Smooth muscle cell (in vitro differentiated cells): ENCODE measurements at regions not wholly inside any gene's neighbourhood (a gene's known extent, or its start where the extent isn't known, plus 50 kb on each side); places are given as distances from the start of the nearest gene placed in this dataset.

ENCODE experiments used
- DNase-seq: peaks from one replicate; lab custom pipeline; 2025; ENCODE audit not compliant: unreplicated experiment; lab: John Stamatoyannopoulos, UW
- H2AFZ ChIP-seq: fragments of 200-600 bp; sonication (generic); 2 replicates; pipeline ENCODE4 v1.6.0; 2016; ENCODE audit warnings: antibody characterized with exemption, low read depth, mild to moderate bottlenecking
- H3F3A ChIP-seq: fragments of 200-600 bp; sonication (generic); 2 replicates; pipeline ENCODE4 v1.6.0; 2017; ENCODE audit warnings: antibody characterized with exemption, low read depth
- H3K27ac ChIP-seq: fragments of 200-600 bp; sonication (generic); 2 replicates; pipeline ENCODE4 v1.5.1; 2016; ENCODE audit warnings: low read depth, mild to moderate bottlenecking
- H3K27me3 ChIP-seq: fragments of 200-600 bp; sonication (generic); 2 replicates; pipeline ENCODE4 v1.6.1; 2016; ENCODE audit warnings: low read depth, mild to moderate bottlenecking
- H3K36me3 ChIP-seq: fragments of 200-600 bp; sonication (generic); 2 replicates; pipeline ENCODE4 v1.5.1; 2016; ENCODE audit warnings: low read depth
- H3K4me1 ChIP-seq: fragments of 200-600 bp; sonication (generic); 2 replicates; pipeline ENCODE4 v1.5.1; 2016; ENCODE audit warnings: low read depth
- H3K4me2 ChIP-seq: fragments of 200-600 bp; sonication (generic); 2 replicates; pipeline ENCODE4 v1.6.0; 2016; ENCODE audit warnings: mild to moderate bottlenecking
- H3K4me3 ChIP-seq: fragments of 200-600 bp; sonication (generic); 2 replicates; pipeline ENCODE4 v1.5.1; 2016; ENCODE audit warnings: mild to moderate bottlenecking
- H3K79me2 ChIP-seq: fragments of 200-600 bp; sonication (generic); 2 replicates; pipeline ENCODE4 v1.6.0; 2016; ENCODE audit warnings: low read depth, mild to moderate bottlenecking
- H3K9ac ChIP-seq: fragments of 200-600 bp; sonication (generic); 2 replicates; pipeline ENCODE4 v1.6.0; 2016; ENCODE audit warnings: low read depth
- H3K9me3 ChIP-seq: fragments of 200-600 bp; sonication (generic); replicated peaks from 2 replicates; pipeline ENCODE4 v1.5.1; 2016; ENCODE audit warnings: low read depth
- H4K20me1 ChIP-seq: fragments of 200-600 bp; sonication (generic); 2 replicates; pipeline ENCODE4 v1.6.0; 2016; ENCODE audit warnings: low read depth
- WGBS: methylation state at CpG from one replicate; pipeline ENCODE4 v1.1.7; 2016; ENCODE audit warnings: low lambda C conversion rate; 5-methylcytosine and 5-hydroxymethylcytosine counted together
- TF ChIP-seq, protein P1 (sequence below): fragments of 200-600 bp; sonication (generic); IDR thresholded peaks from 2 replicates; pipeline ENCODE4 v1.5.1; 2017; ENCODE audit warnings: borderline replicate concordance, mild to moderate bottlenecking, antibody characterized with exemption; ENCODE audit not compliant: insufficient read depth, poor library complexity, severe bottlenecking

DNA sequence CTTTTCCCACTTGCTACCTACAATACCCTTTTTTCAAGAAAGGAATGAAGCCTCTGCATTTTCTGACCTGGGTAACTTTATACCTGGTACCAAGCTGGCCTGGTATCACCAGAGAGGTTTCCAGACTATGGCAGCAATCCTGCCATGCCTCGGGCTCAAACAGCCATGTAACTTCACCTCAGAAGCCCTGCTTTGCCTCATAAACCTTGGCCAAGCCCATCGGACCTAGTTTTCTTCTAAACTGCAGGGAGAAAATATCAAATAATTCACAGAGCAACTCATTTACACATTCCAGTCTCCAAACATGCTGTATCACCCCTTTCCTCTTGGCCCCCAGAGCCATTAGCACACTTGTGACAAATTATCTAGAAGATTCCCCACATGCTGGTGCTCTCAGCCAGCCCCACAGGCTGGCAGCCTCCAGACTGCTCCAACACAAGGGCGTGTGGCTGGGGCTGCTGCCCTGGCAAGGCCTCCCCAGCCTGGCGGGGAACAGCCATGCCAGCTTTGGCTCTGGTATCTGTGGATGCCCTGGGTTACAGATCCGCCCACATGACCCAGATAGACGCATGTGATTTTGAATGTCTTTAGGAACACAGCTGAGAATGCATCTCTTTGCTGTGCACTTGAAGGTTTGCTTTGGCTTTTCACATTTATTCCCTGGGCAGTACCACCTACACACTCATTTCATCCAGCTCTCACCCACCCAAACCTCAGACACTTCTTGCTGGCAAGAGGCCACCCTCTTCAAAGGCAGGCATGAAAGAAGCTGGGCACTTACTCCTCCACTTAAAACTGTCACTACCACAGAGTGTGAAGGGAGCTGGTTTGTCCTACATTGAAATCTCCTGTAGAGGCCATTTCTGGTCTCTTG is 70.0 kb upstream of the BCAR3 start:
- WGBS, result 81% methylated on average over 6 of the region's 6 CpGs
- H4K20me1 ChIP-seq, result no peaks in the 10 kb centered on the region
- no peaks in the 10 kb centered on the region for H3K79me2 ChIP-seq
- no peak overlapping the region for H2AFZ ChIP-seq
- no peak overlapping the region for H3K4me3 ChIP-seq
- no peaks in the 10 kb centered on the region for H3K36me3 ChIP-seq
- H3K9me3 ChIP-seq, result no peaks in the 10 kb centered on the region
- H3K4me1 ChIP-seq, result peaks cover 8% of the 10 kb centered on the region
- no peak overlapping the region for H3K9ac ChIP-seq
- TF ChIP-seq, protein P1, sequence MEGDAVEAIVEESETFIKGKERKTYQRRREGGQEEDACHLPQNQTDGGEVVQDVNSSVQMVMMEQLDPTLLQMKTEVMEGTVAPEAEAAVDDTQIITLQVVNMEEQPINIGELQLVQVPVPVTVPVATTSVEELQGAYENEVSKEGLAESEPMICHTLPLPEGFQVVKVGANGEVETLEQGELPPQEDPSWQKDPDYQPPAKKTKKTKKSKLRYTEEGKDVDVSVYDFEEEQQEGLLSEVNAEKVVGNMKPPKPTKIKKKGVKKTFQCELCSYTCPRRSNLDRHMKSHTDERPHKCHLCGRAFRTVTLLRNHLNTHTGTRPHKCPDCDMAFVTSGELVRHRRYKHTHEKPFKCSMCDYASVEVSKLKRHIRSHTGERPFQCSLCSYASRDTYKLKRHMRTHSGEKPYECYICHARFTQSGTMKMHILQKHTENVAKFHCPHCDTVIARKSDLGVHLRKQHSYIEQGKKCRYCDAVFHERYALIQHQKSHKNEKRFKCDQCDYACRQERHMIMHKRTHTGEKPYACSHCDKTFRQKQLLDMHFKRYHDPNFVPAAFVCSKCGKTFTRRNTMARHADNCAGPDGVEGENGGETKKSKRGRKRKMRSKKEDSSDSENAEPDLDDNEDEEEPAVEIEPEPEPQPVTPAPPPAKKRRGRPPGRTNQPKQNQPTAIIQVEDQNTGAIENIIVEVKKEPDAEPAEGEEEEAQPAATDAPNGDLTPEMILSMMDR, result no peak
- no peak overlapping the region for H3K27ac ChIP-seq
- no peak overlapping the region for H3K4me2 ChIP-seq
- DNase-seq, result no peak
- peaks cover 7% of the 10 kb centered on the region for H3F3A ChIP-seq
- H3K27me3 ChIP-seq, result no peaks in the 10 kb centered on the region

DNA sequence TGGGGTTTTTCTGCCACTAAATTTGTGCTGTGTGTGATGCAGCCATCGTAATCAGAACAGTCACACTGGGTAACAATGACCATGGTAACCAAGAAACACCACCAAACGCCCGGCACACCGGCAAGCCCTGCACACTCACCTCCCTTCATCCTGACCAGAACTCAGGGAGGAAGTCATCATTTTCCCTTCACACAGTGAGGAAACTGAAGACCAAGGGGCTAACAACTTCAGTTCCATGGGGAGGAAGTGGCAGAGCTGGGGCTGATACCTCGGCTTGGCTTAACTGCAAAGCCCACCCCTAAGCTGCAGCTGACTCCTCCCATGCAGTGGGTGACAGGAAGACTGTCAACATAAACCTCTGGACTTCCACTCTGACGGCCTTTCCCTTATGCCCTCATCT is 69.3 kb upstream of the BCAR3 start:
- no peak overlapping the region for H3K27ac ChIP-seq
- DNase-seq, result no peak
- H3K9ac ChIP-seq, result no peak overlapping the region
- no peaks in the 10 kb centered on the region for H3K9me3 ChIP-seq
- no peak overlapping the region for H3K4me2 ChIP-seq
- 81% methylated on average over 6 of the region's 6 CpGs for WGBS
- no peaks in the 10 kb centered on the region for H3K36me3 ChIP-seq
- no peaks in the 10 kb centered on the region for H3K79me2 ChIP-seq
- no peak overlapping the region for H2AFZ ChIP-seq
- TF ChIP-seq, protein P1, result no peak
- H4K20me1 ChIP-seq, result no peaks in the 10 kb centered on the region
- no peaks in the 10 kb centered on the region for H3K27me3 ChIP-seq
- peaks cover 7% of the 10 kb centered on the region for H3F3A ChIP-seq
- peaks cover 8% of the 10 kb centered on the region for H3K4me1 ChIP-seq
- H3K4me3 ChIP-seq, result no peak overlapping the region

DNA sequence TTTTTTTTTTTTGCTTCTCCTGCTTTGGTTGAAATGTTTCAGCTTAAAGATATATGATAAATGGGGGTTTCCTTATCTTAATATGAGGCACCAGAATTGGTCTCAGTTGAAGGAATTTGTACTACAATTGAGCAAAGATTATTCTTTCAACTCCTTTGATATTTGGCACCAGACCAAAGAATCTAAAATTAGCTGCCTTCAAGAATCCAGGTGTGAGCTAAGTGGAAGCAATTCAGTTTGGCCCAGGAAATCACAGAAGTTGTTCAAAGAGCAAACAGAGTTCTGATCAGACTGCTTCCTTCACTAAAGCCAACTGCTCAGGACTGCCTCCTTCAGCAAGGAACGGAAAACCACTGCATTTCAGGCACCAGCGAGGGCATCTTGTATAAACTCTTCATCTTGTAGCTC is 68.3 kb upstream of the BCAR3 start:
- Histone ChIP-seq H3K27me3 (no peaks in the 10 kb centered on the region), H3K9me3 (no peaks in the 10 kb centered on the region), H3K4me2 (no peak overlapping the region), H3F3A (peaks cover 7% of the 10 kb centered on the region), H4K20me1 (no peaks in the 10 kb centered on the region), H3K4me3 (no peak overlapping the region), H3K27ac (no peak overlapping the region), H3K36me3 (no peaks in the 10 kb centered on the region), H2AFZ (no peak overlapping the region), H3K79me2 (no peaks in the 10 kb centered on the region), H3K9ac (no peak overlapping the region), H3K4me1 (peaks cover 8% of the 10 kb centered on the region)
- WGBS, result 68% methylated on average over 2 of the region's 2 CpGs
- TF ChIP-seq, protein P1, result no peak
- DNase-seq, result no peak

DNA sequence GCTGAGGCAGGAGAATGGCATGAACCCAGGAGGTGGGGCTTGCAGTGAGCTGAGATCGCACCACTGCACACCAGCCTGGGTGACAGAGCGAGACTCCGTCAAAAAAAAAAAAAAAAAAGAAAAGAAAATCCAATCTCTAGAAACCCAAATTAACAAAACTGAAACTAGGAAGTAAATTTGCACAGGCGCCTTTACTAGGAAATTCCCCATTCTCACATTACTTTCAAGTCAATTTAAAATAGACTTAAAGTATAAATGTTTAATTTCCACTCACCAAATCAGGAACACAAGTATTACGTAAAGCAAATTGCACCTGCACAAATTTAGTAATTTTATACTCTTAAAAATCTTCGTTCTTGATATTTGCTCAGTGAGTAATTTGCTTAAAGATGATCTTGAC is 67.8 kb upstream of the BCAR3 start:
- H4K20me1 ChIP-seq, result no peaks in the 10 kb centered on the region
- no peak for DNase-seq
- WGBS, result 97% methylated on average over 6 of the region's 6 CpGs
- no peaks in the 10 kb centered on the region for H3K9me3 ChIP-seq
- TF ChIP-seq, protein P1, result no peak
- no peaks in the 10 kb centered on the region for H3K79me2 ChIP-seq
- no peak overlapping the region for H3K4me2 ChIP-seq
- no peaks in the 10 kb centered on the region for H3K36me3 ChIP-seq
- H3K4me3 ChIP-seq, result no peak overlapping the region
- H2AFZ ChIP-seq, result no peak overlapping the region
- no peaks in the 10 kb centered on the region for H3K27me3 ChIP-seq
- H3K9ac ChIP-seq, result no peak overlapping the region
- peaks cover 8% of the 10 kb centered on the region for H3K4me1 ChIP-seq
- peaks cover 7% of the 10 kb centered on the region for H3F3A ChIP-seq
- no peak overlapping the region for H3K27ac ChIP-seq
